K562 (cell line): ENCODE measurements at regions not wholly inside any gene's neighbourhood (a gene's known extent, or its start where the extent isn't known, plus 50 kb on each side); places are given as distances from the start of the nearest gene placed in this dataset.
"Not testable (repeated sequence)": the region's sequence is repeated elsewhere in the genome, so short reads cannot be mapped to it uniquely, and the experiment has no call there.

Experiments used
- ATAC-seq: fragments of 200-7000 bp; cut with Tn5 transposase; 3 replicates; pipeline ENCODE4 v1.9.1; 2020; ENCODE audit warnings: moderate library complexity
- BruUV-seq: library from RNA; stranded (reverse); fragments of 400-500 nt; replicated peaks from 2 replicates; lab custom pipeline; 2021; lab: Mats Ljungman, UMichigan
- CTCF ChIA-PET: fragments of 300-600 bp; formaldehyde crosslinking; extraction: SDS; loops from one replicate; lab custom pipeline; 2021; ENCODE audit warnings: low intra/inter-chr PET ratio; lab: Yijun Ruan, JAX
- POLR2A ChIA-PET: fragments of 300-600, 350-650 bp; sonication (Branson Sonifier 250); formaldehyde crosslinking; extraction: SDS; loops from one replicate; lab custom pipeline; 2021; ENCODE audit warnings: antibody characterized with exemption, inconsistent platforms; lab: Yijun Ruan, JAX
- DNase-seq, 4 experiments: peaks; one replicate each; pipeline versions ENCODE4 v3.0.0 to v3.0.0-alpha.2; 2011 to 2018; ENCODE audit warnings: low spot score in 3 of 4, mixed read lengths in 3 of 4; ENCODE audit errors: extremely low read depth in 1 of 4
- FAIRE-seq: peaks from 2 replicates; lab custom pipeline; 2011; peaks lifted over from hg19 to GRCh38; lab: Jason Lieb, UNC
- H2AFZ ChIP-seq: 2 replicates; pipeline ENCODE4 v1.6.0; 2011; ENCODE audit warnings: low read depth, low read length, control low read depth, inconsistent platforms
- H3K27ac ChIP-seq: fragments of 200-600 bp; 3 replicates; pipeline ENCODE4 v1.8.0; 2011; ENCODE audit warnings: low read depth, mild to moderate bottlenecking, control low read depth, inconsistent platforms, low read length, moderate library complexity, mixed read lengths; ENCODE audit errors: extremely low read depth
- H3K27me3 ChIP-seq, 2 experiments: fragments of 300-600 bp in 1 of 2; 2 replicates in 1 of 2; 3 replicates in 1 of 2; pipeline versions ENCODE4 v1.6.0 to v1.8.0; 2011; ENCODE audit warnings: inconsistent platforms in 2 of 2, low read length in 2 of 2, mild to moderate bottlenecking in 1 of 2, mixed read lengths in 1 of 2, moderate library complexity in 1 of 2; ENCODE audit not compliant: control insufficient read depth in 2 of 2, insufficient read depth in 2 of 2
- H3K36me3 ChIP-seq: fragments of 300-600 bp; 3 replicates; pipeline ENCODE4 v1.8.0; 2011; ENCODE audit warnings: mild to moderate bottlenecking, low read length, inconsistent platforms; ENCODE audit not compliant: control insufficient read depth, insufficient read depth
- H3K4me1 ChIP-seq, 2 experiments: fragments of 200-600 bp in 1 of 2; replicated peaks in 1 of 2; 2 replicates in 1 of 2; 3 replicates in 1 of 2; pipeline versions ENCODE4 v1.5.1 to v1.8.0; 2011; ENCODE audit warnings: inconsistent platforms in 2 of 2, low read length in 2 of 2, mild to moderate bottlenecking in 1 of 2, mixed read lengths in 1 of 2, moderate library complexity in 1 of 2; ENCODE audit not compliant: control insufficient read depth in 2 of 2, insufficient read depth in 2 of 2
- H3K4me2 ChIP-seq: 2 replicates; pipeline ENCODE4 v1.6.1; 2011; ENCODE audit warnings: low read length, control low read depth, inconsistent platforms, mixed read lengths; ENCODE audit not compliant: insufficient read depth
- H3K4me3 ChIP-seq: fragments of 200-600 bp; sonication (generic), shearing (Covaris generic); 2 replicates; pipeline ENCODE4 v1.5.1; 2016; ENCODE audit warnings: control low read depth, inconsistent platforms
- H3K79me2 ChIP-seq: fragments of 200-600 bp; 3 replicates; pipeline ENCODE4 v1.8.0; 2011; ENCODE audit warnings: low read length, inconsistent platforms; ENCODE audit not compliant: control insufficient read depth, insufficient read depth
- H3K9ac ChIP-seq, 2 experiments: 2 replicates each; pipeline versions ENCODE4 v1.6.0 to v1.6.1; 2011; ENCODE audit warnings: low read depth in 2 of 2, low read length in 2 of 2, control low read depth in 1 of 2, inconsistent platforms in 1 of 2, mild to moderate bottlenecking in 1 of 2, mixed read lengths in 1 of 2; ENCODE audit not compliant: insufficient read depth in 1 of 2
- H3K9me1 ChIP-seq: one replicate; pipeline ENCODE4 v1.6.0; 2011; ENCODE audit warnings: inconsistent platforms, mild to moderate bottlenecking, low read length, moderate library complexity; ENCODE audit not compliant: control insufficient read depth, insufficient read depth
- H3K9me3 ChIP-seq: replicated peaks from 2 replicates; pipeline ENCODE4 v1.5.1; 2011; ENCODE audit warnings: low read depth, low read length, inconsistent platforms; ENCODE audit not compliant: control insufficient read depth, insufficient read depth
- H4K20me1 ChIP-seq: replicated peaks from 2 replicates; pipeline ENCODE4 v1.6.1; 2011; ENCODE audit warnings: low read length, inconsistent platforms, mixed read lengths; ENCODE audit not compliant: control insufficient read depth, insufficient read depth
- RUNX1 ChIP-seq: sonication (generic); IDR thresholded peaks from 2 replicates; pipeline ENCODE4 v1.6.1; 2016; ENCODE audit warnings: antibody characterized with exemption, low read depth
- WGBS: fragments of 100-300 bp; shearing (Covaris generic); methylation state at CpG from one replicate; pipeline ENCODE4 v1.1.6; 2016; ENCODE audit warnings: low coverage, mixed read lengths; ENCODE audit not compliant: insufficient coverage; ENCODE audit errors: missing lambda C conversion rate; 5-methylcytosine and 5-hydroxymethylcytosine counted together
- in situ Hi-C: fragments of 300-500 bp; cut with MboI; formaldehyde crosslinking; loops from 4 replicates; pipeline ENCODE4 v1.15.0; 2018; ENCODE audit warnings: inconsistent platforms, mixed read lengths
- intact Hi-C: fragments of 100-400 bp; cut with micrococcal nuclease; formaldehyde crosslinking; loops from 2 replicates; pipeline ENCODE4 v1.14.2; 2022
- TF ChIP-seq, protein P1 (sequence below): fragments of 450-650 bp; formaldehyde crosslinking; IDR thresholded peaks from 2 replicates; pipeline ENCODE4 v1.4.0; 2020; ENCODE audit warnings: mild to moderate bottlenecking, moderate library complexity

DNA sequence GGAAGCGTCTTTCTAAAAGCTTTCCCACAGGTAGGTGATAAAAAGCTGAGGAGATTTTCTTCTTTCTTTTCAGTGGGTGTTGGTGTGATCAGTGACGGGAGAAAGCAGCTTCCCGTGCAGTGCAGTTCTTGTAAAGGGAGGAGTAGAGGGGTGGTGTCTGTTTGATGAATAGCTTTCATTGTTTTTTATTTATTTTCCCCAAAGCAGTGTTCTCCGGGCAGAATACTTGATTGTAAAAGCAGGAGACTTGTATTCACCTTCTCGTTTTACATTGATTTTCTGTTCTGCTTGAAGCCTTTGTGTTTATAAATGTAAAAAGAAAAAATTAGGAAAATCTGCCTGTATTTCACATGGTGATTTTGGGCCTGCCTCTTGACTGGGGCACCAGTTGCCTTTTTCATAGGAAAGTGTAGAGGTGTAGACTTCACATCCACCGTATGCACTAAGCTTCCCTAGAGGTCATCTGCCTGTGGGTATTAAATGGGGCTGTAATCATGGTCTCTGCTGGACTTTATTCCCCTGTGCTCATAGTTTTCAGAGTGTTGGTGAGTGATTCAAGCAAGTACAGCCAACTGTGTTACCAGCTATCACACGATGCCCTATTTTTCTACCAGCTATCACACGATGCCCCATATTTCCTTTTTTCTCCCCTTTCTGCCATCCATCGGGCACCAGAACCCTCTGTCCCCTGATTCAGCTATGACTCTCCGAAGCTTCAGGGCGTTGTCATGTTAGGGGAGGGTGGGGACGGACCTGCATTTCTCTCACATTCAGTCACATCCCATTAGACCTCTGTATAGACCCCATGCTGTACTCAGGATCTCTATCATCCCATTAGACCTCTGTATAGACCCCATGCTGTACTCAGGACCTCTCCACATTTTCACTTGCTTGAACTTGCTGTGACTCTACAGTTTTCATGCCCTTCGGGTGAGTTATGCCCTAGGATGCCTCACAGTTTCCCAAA, 526.5 kb downstream of the TRIML1 start:
- no peak overlapping the region for H3K9ac ChIP-seq
- WGBS: under 1% methylated on average over 12 of the region's 13 CpGs
- DNase-seq (no peak), FAIRE-seq (no peak), ATAC-seq (no peak)
- no peaks in the 10 kb centered on the region for H3K36me3 ChIP-seq
- H3K9me1 ChIP-seq: no peaks in the 10 kb centered on the region
- CTCF ChIA-PET: no interaction called here
- no peak for TF ChIP-seq RUNX1
- TF ChIP-seq, protein P1, sequence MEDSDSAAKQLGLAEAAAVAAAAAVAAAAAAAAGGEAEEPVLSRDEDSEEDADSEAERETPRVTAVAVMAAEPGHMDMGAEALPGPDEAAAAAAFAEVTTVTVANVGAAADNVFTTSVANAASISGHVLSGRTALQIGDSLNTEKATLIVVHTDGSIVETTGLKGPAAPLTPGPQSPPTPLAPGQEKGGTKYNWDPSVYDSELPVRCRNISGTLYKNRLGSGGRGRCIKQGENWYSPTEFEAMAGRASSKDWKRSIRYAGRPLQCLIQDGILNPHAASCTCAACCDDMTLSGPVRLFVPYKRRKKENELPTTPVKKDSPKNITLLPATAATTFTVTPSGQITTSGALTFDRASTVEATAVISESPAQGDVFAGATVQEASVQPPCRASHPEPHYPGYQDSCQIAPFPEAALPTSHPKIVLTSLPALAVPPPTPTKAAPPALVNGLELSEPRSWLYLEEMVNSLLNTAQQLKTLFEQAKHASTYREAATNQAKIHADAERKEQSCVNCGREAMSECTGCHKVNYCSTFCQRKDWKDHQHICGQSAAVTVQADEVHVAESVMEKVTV: no peak
- intact Hi-C loops: no loop called here
- no peak overlapping the region for H3K4me2 ChIP-seq
- no peaks in the 10 kb centered on the region for H3K79me2 ChIP-seq
- in situ Hi-C loops: no loop called here
- no peaks in the 10 kb centered on the region for H3K27me3 ChIP-seq
- no peaks in the 10 kb centered on the region for H3K9me3 ChIP-seq
- BruUV-seq: no TSS peak
- H2AFZ ChIP-seq: no peak overlapping the region
- H3K27ac ChIP-seq: no peak overlapping the region
- H3K4me3 ChIP-seq: no peak overlapping the region
- H4K20me1 ChIP-seq: no peaks in the 10 kb centered on the region
- no peaks in the 10 kb centered on the region for H3K4me1 ChIP-seq
- POLR2A ChIA-PET: no interaction called here

DNA sequence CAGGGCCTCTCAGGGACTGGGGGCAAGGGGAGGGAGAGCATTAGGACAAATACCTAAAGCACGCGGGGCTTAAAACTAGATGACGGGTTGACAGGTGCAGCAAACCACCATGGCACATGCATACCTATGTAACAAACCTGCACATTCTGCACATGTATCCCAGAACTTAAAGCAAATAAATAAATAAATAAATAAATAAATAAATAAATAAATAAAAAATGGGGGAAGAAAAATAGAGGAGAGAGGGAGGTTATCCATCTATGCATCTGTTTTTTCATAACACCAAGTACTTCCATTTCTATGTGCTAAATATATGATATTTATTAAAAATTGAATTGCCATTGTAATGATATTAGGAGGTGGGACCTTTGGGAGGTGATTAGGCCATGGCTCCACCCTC, 539.5 kb downstream of the TRIML1 start:
- H2AFZ ChIP-seq, H3K4me1 ChIP-seq, H4K20me1 ChIP-seq, H3K9me1 ChIP-seq, POLR2A ChIA-PET, H3K27ac ChIP-seq, CTCF ChIA-PET, H3K4me3 ChIP-seq, ATAC-seq, H3K36me3 ChIP-seq, H3K9me3 ChIP-seq, intact Hi-C loops, FAIRE-seq, H3K27me3 ChIP-seq, H3K4me2 ChIP-seq, in situ Hi-C loops, H3K79me2 ChIP-seq, BruUV-seq, DNase-seq, H3K9ac ChIP-seq: not testable (repeated sequence)
- 0% methylated on average over 3 of the region's 3 CpGs for WGBS
